ENCODE measurements at regions not wholly inside any gene's neighbourhood (a gene's known extent, or its start where the extent isn't known, plus 50 kb on each side); places are given as distances from the start of the nearest gene placed in this dataset.

DNA sequence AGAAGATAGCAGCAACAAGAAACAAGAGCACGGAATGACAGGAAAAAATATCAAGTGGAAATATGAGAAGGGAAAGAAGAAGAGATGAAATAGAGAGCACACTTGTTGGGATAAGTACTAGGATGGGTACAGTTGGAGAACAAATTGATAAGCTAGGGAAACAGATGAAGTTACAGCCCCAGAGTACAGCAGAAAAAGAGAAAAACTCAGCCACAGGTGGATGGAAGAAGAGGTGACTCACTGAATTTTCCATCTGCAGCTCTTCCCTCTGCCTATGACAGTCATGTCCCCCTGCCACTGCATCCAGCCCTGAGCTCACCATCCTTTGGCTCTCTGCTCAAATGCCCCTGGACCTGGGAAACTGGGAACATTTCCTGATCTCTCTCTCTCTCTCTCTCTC lies 209.0 kb downstream of the BCOR start:
- no peak for TF ChIP-seq POLR2A (IDR thresholded peaks at IDR 0.05)
- TF ChIP-seq POLR2AphosphoS5 (IDR thresholded peaks at IDR 0.05), result no peak
- TF ChIP-seq, protein P1, sequence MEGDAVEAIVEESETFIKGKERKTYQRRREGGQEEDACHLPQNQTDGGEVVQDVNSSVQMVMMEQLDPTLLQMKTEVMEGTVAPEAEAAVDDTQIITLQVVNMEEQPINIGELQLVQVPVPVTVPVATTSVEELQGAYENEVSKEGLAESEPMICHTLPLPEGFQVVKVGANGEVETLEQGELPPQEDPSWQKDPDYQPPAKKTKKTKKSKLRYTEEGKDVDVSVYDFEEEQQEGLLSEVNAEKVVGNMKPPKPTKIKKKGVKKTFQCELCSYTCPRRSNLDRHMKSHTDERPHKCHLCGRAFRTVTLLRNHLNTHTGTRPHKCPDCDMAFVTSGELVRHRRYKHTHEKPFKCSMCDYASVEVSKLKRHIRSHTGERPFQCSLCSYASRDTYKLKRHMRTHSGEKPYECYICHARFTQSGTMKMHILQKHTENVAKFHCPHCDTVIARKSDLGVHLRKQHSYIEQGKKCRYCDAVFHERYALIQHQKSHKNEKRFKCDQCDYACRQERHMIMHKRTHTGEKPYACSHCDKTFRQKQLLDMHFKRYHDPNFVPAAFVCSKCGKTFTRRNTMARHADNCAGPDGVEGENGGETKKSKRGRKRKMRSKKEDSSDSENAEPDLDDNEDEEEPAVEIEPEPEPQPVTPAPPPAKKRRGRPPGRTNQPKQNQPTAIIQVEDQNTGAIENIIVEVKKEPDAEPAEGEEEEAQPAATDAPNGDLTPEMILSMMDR (IDR thresholded peaks at IDR 0.05), result no peak
